SK-N-MC (cell line): ENCODE measurements at regions not wholly inside any gene's neighbourhood (a gene's known extent, or its start where the extent isn't known, plus 50 kb on each side); places are given as distances from the start of the nearest gene placed in this dataset.

Source experiments
- DNase-seq: peaks from one replicate; pipeline ENCODE4 v3.0.0-alpha.2; 2011; ENCODE audit warnings: low read depth, low spot score
- H3K27ac ChIP-seq: fragments of 200-600 bp; sonication (generic); 2 replicates; pipeline ENCODE4 v1.5.1; 2016; ENCODE audit warnings: mixed run types
- H3K36me3 ChIP-seq: fragments of 200-600 bp; sonication (generic); 2 replicates; pipeline ENCODE4 v1.6.1; 2017; ENCODE audit warnings: antibody characterized with exemption, low read length, mixed read lengths; ENCODE audit not compliant: insufficient read depth
- H3K4me3 ChIP-seq: fragments of 200-600 bp; sonication (generic); 2 replicates; pipeline ENCODE4 v1.5.1; 2016
- H3K9ac ChIP-seq: fragments of 200-600 bp; sonication (generic); 2 replicates; pipeline ENCODE4 v1.8.0; 2017; ENCODE audit warnings: mixed run types, mixed read lengths; ENCODE audit not compliant: insufficient read length
- H3K9me3 ChIP-seq: fragments of 200-600 bp; sonication (generic); 2 replicates; pipeline ENCODE4 v1.6.1; 2017; ENCODE audit warnings: low read depth, mild to moderate bottlenecking, antibody characterized with exemption, low read length, moderate library complexity, mixed read lengths
- EZH2 ChIP-seq: fragments of 200-600 bp; sonication (generic); IDR thresholded peaks from one replicate; pipeline ENCODE4 v1.6.1; 2017; ENCODE audit warnings: antibody characterized with exemption
- FOXP2 ChIP-seq: optimal IDR thresholded peaks from 2 replicates; pipeline ENCODE3; 2011; ENCODE audit warnings: mild to moderate bottlenecking, moderate library complexity; ENCODE audit not compliant: insufficient read depth; ENCODE audit errors: extremely low read length, control extremely low read depth
- POLR2AphosphoS5 ChIP-seq: IDR thresholded peaks from 2 replicates; pipeline ENCODE4 v1.6.1; 2012; ENCODE audit warnings: mild to moderate bottlenecking, low read depth, low read length, borderline replicate concordance

- H3K9ac ChIP-seq, result no peak overlapping the region
- no peaks in the 10 kb centered on the region for H3K9me3 ChIP-seq
- DNase-seq, result no peak
- H3K36me3 ChIP-seq, result no peaks in the 10 kb centered on the region
- no peak overlapping the region for H3K4me3 ChIP-seq
- no peak for TF ChIP-seq POLR2AphosphoS5
- no peak overlapping the region for H3K27ac ChIP-seq
These were observed 169.8 kb downstream of the ANKRD60 start for GRCh38 chr20:58058421-58059259.

- no peak for DNase-seq
- no peak for TF ChIP-seq POLR2AphosphoS5
- TF ChIP-seq FOXP2, result no peak
- no peak for TF ChIP-seq EZH2
- H3K4me3 ChIP-seq, result no peak overlapping the region
- H3K9ac ChIP-seq, result no peak overlapping the region
- no peaks in the 10 kb centered on the region for H3K36me3 ChIP-seq
- no peak overlapping the region for H3K27ac ChIP-seq
- H3K9me3 ChIP-seq, result no peaks in the 10 kb centered on the region
These were observed 171.3 kb downstream of the ANKRD60 start for GRCh38 chr20:58056921-58057686.

- Histone ChIP-seq H3K9me3 (no peaks in the 10 kb centered on the region), H3K4me3 (no peak overlapping the region), H3K9ac (no peak overlapping the region), H3K27ac (no peak overlapping the region), H3K36me3 (no peaks in the 10 kb centered on the region)
- TF ChIP-seq POLR2AphosphoS5, result no peak
- TF ChIP-seq EZH2, result no peak
- TF ChIP-seq FOXP2, result no peak
- DNase-seq, result no peak
These were observed 172.3 kb downstream of the ANKRD60 start for GRCh38 chr20:58056021-58056591.

- no peak overlapping the region for H3K4me3 ChIP-seq
- H3K9me3 ChIP-seq, result no peaks in the 10 kb centered on the region
- H3K27ac ChIP-seq, result no peak overlapping the region
- no peaks in the 10 kb centered on the region for H3K36me3 ChIP-seq
- TF ChIP-seq EZH2 (no peak), POLR2AphosphoS5 (no peak), FOXP2 (no peak)
- no peak for DNase-seq
- H3K9ac ChIP-seq, result no peak overlapping the region
These were observed 173.6 kb downstream of the ANKRD60 start for GRCh38 chr20:58054780-58055373.

- DNase-seq, result no peak
- Histone ChIP-seq H3K9ac (no peak overlapping the region), H3K27ac (no peak overlapping the region), H3K9me3 (no peaks in the 10 kb centered on the region), H3K36me3 (no peaks in the 10 kb centered on the region), H3K4me3 (no peak overlapping the region)
- TF ChIP-seq FOXP2, result no peak
- no peak for TF ChIP-seq EZH2
- TF ChIP-seq POLR2AphosphoS5, result no peak
These were observed 174.2 kb downstream of the ANKRD60 start for GRCh38 chr20:58054082-58054779.

GRCh38 chr20:58053391-58054055 lies 174.9 kb downstream of the ANKRD60 start:
- Histone ChIP-seq H3K9me3 (no peaks in the 10 kb centered on the region), H3K27ac (no peak overlapping the region), H3K4me3 (no peak overlapping the region), H3K36me3 (no peaks in the 10 kb centered on the region), H3K9ac (no peak overlapping the region)
- TF ChIP-seq FOXP2 (no peak), POLR2AphosphoS5 (no peak), EZH2 (no peak)
- no peak for DNase-seq

- Histone ChIP-seq H3K27ac (no peak overlapping the region), H3K9ac (no peak overlapping the region), H3K9me3 (no peaks in the 10 kb centered on the region), H3K36me3 (no peaks in the 10 kb centered on the region), H3K4me3 (no peak overlapping the region)
- no peak for DNase-seq
- TF ChIP-seq EZH2 (no peak), POLR2AphosphoS5 (no peak), FOXP2 (no peak)
These were observed 177.1 kb downstream of the ANKRD60 start for GRCh38 chr20:58051367-58051766.
